HG03175 (cell line): ENCODE measurements at regions not wholly inside any gene's neighbourhood (a gene's known extent, or its start where the extent isn't known, plus 50 kb on each side); places are given as distances from the start of the nearest gene placed in this dataset.

Experiments used
- ATAC-seq: cut with Tn5 transposase; IDR thresholded peaks from one replicate; pipeline ENCODE4 v1.9.1; 2021; ENCODE audit warnings: mild to moderate bottlenecking, moderate library complexity; ENCODE audit not compliant: unreplicated experiment

GRCh38 chr10:131683281-131683861, 217.4 kb upstream of the PPP2R2D start:
- no peak for ATAC-seq

- ATAC-seq = no peak
Observed at GRCh38 chr10:131683941-131684340, 216.9 kb upstream of the PPP2R2D start.

- no peak for ATAC-seq
Observed at GRCh38 chr10:131685007-131685406, 215.8 kb upstream of the PPP2R2D start.

- ATAC-seq = no peak
Observed at GRCh38 chr10:131685576-131685975, 215.2 kb upstream of the PPP2R2D start.

GRCh38 chr10:131686781-131687420, 213.9 kb upstream of the PPP2R2D start:
- ATAC-seq = no peak

- no peak for ATAC-seq
Observed at GRCh38 chr10:131688304-131688703, 212.5 kb upstream of the PPP2R2D start.

- ATAC-seq = no peak
Observed at GRCh38 chr10:131689016-131689415, 211.8 kb upstream of the PPP2R2D start.

GRCh38 chr10:131689486-131689885, 211.3 kb upstream of the PPP2R2D start:
- no peak for ATAC-seq

GRCh38 chr10:131689954-131690757, 210.7 kb upstream of the PPP2R2D start:
- no peak for ATAC-seq

GRCh38 chr10:131690805-131691239, 210.0 kb upstream of the PPP2R2D start:
- ATAC-seq = no peak

GRCh38 chr10:131691481-131692090, 209.2 kb upstream of the PPP2R2D start:
- no peak for ATAC-seq

GRCh38 chr10:131692176-131692575, 208.6 kb upstream of the PPP2R2D start:
- no peak for ATAC-seq

- no peak for ATAC-seq
Observed at GRCh38 chr10:131692686-131693334, 208.0 kb upstream of the PPP2R2D start.

- no peak for ATAC-seq
Observed at GRCh38 chr10:131693766-131694165, 207.0 kb upstream of the PPP2R2D start.

- ATAC-seq = no peak
Observed at GRCh38 chr10:131694168-131694780, 206.5 kb upstream of the PPP2R2D start.

GRCh38 chr10:131694781-131695495, 205.9 kb upstream of the PPP2R2D start:
- ATAC-seq = no peak

GRCh38 chr10:131695496-131696165, 205.2 kb upstream of the PPP2R2D start:
- no peak for ATAC-seq

GRCh38 chr10:131697476-131698128, 203.2 kb upstream of the PPP2R2D start:
- no peak for ATAC-seq

GRCh38 chr10:131698232-131698631, 202.6 kb upstream of the PPP2R2D start:
- no peak for ATAC-seq
